IPS DF 4.7 (cell line): ENCODE measurements at regions not wholly inside any gene's neighbourhood (a gene's known extent, or its start where the extent isn't known, plus 50 kb on each side); places are given as distances from the start of the nearest gene placed in this dataset.
"Not testable (repeated sequence)": the region's sequence is repeated elsewhere in the genome, so short reads cannot be mapped to it uniquely, and the experiment has no call there.

Experiments
- DNase-seq: peaks from one replicate; pipeline ENCODE4 v3.0.0-alpha.2; 2013; ENCODE audit warnings: low spot score; ENCODE audit errors: extremely low read depth

DNA sequence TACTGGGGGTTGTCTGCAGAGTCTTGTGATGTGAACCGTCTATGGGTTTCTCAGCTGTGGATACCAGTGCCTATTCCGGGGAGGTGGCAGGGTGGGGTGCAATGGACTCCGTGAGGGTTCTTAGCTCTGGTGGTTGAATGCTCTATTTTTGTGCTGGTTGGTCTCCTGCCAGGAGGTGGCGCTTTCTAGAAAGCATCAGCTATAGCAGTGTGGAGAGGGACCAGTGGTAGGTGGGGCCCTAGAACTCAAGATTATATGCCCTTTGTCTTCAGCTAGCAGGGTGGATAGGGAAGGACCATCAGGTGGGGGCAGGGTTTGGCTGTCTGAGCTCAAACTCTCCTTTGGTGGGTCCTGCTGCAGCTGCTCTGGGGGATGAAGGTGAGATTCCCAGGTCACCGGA lies 127.3 kb upstream of the PLD5 start:
- peak; percentile 49 for DNase-seq

DNA sequence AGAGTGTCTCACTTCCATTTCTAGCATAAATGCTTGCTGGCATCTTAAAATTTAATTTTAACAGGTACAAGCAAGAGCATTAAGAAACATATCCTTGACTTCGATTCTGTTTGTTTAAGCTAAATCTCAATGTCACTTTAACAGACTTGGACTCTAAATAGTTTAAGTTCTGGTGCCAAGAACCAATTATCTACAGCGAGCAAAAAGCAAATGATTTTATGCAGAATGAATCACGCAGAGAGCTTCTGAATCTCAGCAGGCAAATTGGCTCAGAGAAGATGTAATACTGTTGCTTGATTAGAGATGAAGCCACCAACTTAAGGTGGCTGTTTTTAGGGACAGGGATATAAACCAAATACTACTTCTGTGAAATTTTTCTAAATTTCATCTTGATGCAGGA lies 117.0 kb upstream of the PLD5 start:
- no peak for DNase-seq

DNA sequence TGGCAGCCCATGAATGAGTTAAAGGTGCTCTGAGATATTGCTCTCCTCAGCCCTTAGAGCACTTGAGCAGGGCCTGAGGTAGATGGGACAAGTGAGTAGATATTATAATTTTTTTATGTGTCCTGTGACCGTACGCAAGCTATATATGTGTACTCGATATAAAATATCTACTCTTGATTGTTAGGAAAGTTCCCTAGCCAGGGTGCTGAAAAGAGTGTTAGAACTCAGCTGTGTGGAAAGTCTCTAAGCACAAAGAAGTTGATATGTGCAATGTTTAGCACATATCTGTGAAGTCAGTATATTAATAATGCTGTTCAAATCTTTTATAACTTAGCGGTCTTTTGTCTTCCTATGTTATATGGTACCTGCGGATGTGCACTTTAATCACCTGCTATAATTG lies 114.6 kb upstream of the PLD5 start:
- DNase-seq: no peak

DNA sequence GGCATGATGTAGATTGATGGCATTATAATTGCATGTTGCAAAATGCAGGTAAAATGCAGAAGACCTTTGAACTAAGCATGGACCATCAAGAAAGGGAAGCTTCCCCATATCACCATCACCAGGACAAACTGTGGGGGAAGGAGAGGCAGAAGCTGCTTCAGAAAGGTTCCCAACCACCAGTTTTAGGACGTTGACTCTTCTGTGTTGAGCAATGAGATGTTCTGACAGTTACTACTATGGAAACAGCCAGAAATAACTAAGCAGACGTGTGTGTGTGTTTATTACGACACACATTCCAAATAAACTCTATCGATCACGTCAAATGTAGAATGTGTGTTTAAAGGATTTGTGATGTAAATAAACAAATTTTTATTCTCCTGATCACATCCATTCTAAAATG lies 110.2 kb upstream of the PLD5 start:
- no peak for DNase-seq

DNA sequence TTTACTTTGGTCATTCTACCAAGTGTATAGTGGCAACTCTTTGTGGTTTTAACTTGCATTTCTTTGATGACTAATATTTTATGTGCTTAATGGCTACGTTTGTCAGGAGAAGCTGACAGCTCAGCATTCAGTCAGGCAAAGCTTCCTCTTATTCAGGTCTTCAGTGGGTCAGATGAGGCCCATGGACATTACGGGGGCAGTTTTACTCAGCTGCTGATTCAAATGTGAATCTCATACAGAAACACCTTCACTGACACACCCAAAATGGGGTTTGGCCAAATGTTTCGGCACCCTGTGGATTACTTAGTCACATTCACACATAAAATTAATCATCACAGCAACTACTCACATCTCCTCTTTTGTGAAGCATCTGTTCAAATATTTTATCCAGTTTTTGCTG lies 104.9 kb upstream of the PLD5 start:
- no peak for DNase-seq

DNA sequence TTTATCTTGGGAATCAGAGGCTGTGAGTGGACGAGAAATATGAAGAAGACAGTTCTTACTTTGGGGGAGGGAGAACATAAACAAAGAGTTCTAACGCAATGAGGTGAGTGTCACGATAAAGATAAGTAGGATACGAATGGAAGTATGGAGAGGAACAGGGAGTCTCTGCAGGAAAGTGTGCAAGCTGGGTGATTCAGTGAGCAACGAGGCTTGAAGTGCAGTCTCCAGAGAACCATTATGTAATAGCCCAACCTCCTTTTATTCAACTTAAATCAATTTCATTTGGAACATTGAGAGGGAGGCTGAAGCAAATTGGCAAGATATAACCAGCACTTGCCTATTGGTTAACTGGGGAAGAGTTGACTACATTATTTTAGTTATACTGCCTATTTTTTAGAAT lies 99.3 kb upstream of the PLD5 start:
- no peak for DNase-seq

DNA sequence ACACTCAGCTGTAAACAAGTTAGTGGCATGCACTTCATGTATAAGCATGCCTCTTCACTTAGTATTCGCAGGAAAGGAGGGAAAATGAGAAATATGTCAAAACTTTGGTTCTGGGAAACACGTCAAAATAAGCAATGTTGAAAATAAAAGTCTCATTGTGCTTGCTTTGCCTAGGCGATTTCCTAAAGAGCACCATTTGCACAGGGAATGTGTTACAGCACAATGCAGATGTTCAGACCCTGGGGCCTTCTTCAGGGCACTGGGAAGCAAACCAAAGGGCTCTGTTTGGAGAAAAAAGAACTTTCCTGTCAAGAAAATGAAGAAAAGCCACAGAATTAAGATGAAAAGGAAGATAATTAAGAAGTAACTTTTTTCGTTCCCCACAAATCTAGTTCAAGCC lies 98.6 kb upstream of the PLD5 start:
- DNase-seq: no peak

DNA sequence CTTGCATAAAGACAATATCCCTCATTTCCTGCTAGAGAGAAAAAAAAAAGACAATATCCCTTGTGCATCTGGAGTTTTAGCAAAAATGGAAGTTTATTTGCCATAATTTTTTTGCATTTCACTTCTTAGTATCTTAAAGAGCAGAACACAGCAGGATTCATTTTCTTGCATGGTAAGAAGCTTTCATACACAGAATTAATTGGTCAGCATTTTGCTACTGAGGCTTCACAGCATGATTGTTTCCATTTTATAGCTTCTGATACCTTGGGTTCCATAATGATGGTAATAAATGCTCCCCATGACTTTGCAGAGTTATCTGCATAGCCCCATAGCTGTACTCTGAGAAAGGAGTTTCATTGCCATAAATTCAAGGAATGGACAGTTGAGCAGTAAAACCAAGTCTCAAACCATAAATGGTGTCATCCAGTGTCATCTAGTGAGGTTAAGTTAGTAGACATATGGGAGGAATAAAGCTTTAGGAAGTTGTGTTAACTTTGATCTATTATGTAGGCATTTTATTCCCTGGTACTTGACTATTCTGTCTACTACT lies 88.8 kb upstream of the PLD5 start:
- DNase-seq: no peak

DNA sequence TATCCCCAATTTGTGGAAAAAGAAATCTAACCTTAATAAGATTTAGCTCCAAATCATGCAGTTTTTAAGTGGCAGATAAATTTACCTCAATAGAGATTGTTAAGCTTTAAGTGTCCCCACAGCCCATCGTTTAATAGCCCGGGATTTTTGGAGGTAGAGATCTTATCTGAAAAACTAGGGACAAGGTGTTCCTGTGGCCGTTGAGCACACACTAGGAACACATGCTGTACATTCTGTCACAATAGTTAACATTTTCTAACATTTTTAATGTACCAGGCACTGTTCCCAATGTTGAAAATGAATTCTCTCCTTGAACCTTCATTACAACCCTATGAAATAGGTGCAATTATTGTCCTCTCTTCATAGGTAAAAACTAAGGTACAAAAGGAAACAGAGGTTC lies 85.7 kb upstream of the PLD5 start:
- DNase-seq: no peak

DNA sequence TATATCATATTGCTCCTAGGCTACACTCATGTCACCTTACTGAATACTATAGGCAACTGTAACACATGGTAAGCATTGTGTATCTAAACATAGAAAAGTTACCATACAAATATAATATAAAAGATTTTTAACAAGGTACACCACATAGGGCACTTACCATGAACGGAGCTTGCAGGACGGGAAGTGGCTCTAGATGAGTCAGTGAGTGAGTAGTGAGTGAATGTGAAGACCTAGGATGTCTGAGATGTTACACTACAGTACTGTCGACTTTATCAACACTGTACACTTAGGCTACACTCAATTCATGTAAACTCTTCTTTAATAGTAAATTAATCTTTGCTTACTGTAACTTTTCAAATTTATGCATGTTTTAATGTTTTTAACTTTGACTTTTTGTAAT lies 81.0 kb upstream of the PLD5 start:
- no peak for DNase-seq

DNA sequence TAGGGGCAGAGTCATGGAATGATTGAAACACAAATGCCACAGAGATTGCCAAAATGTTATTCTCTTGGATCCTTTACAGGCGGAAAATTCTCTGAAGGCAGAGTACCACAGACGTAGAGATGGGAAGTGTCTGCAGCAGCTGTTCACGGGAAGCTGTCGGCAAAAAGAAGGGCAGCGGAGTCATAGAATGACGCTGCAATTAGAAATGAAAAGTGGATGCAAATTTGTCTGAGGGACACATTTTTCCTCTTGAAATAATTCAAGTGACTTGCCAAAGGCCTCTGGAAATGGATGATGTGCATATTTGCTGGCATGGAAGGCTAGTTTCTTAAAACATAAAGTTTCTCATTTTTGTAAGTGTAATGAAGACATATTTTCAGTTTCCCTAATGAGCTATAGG lies 77.5 kb upstream of the PLD5 start:
- DNase-seq: no peak

DNA sequence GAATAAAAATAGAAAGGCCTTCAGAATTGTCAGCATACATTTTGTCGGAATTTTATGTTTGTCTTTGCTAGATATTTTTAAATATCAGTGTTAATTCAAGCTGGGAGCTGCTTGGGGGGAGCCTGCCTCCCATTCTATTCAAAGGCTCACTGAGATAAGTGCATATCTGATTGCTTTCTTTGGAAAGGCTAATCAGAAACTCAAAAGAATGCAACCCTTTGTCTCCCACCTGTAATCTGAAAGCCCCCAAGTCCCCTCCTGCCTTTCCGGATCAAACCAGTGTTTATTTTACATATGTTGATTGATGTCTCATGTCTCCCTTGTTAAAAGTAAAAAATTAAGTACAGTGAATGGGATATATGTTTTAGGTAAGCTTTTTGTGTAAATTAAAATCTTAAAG lies 69.3 kb upstream of the PLD5 start:
- DNase-seq: not testable (repeated sequence)

DNA sequence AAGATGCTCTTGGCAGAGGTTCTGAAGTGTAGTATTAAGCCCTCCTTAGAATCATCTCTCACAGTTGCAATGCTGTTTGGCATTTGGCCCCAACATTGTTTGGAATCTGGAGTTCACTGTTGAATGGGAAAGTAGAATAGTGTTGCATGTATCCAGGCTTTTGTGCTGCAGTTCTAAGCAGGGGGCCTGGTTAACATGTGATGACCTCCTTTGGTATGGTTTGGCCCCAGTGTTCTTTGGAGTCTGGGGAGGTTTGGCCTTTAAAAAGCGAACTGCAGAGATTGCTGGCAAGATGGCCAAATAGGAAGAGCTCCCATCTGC lies 61.8 kb upstream of the PLD5 start:
- DNase-seq: no peak

DNA sequence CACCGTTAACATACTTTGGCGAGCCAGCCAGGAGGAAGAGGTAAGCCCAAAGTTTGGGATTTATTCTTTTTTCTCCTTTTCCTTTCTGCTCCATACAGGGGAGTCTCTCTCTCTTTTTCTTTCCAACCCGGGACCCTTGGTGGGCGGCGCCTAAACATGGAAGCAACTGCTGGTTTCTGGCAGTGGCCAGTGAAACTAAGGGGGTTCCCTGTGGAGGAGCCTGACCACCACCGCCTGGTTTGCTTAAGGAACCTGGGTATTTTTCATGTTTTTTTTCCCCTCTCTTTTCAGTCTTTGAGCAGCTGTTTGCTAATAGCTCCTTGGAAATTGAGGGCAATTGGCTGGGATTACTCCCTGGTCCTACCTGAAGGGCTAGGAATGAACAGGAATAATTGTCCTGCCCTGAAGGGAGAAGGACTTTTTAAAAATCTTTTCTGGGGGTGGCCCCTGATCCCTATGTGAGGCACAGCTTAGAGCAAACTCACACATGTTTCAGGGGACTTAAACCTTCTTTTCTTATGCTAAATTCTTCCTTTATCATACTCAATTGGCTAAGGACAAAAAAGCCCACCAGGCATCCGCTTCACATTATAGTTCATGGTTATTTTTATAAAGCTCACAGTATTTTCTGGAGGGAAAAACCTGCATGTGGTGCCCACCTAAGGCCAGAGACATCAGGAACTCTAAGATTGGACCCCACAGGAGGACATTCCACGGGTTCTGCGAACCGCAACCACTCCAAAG lies 61.3 kb upstream of the PLD5 start:
- no peak for DNase-seq

DNA sequence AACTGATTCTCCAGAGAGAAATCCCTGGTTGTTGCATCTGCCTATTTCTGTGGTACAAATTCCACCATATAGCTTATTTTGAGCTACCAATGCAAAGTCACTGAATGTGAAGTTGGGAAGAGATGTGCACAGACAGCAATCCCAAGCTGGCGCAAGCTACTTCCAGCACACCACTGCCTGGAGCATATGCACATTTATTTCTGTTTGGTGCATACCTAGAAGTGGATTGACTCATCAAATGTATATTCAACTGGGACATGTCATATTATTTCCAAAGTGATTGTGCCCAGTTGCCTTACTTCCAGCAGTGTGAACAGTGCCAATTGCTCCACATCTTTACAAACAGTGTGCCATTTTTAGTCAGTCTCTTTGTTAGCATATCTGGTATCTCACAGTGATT lies 58.2 kb upstream of the PLD5 start:
- DNase-seq: no peak

DNA sequence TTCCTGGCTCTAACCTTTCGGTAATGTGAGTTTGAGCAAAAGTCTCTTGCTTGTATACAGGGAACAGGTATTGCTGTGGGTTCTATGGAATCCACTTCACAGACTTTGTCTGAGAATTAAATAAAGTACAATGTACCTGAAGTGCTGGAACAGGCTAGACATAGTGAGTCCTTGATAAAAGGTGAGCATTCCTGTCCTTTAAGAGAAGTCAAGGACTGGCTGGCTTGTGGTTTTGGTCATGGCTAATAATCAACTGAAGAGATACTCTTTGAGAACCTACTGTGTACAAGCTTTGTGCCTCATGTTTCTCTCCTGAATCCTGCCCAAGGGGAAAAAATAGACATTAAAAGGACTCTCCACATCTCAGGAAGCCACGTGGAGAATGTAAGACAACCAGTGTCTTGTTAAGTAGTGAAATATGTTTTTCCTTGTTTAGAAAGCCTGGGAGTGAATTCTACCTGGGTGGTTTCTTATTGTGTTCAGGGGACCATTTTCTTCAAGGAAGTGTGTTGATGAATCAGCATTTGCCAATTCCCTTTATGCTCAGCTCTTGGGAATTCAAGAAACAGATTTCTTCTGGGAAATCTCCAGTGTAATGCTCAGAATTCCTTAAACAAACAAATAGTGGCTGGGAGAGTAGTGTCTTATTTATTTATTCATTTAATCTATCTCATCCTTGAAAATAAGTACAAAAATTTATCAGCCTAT lies 55.2 kb upstream of the PLD5 start:
- DNase-seq: no peak
